Vagina (tissue), 2 donors: ENCODE measurements at regions not wholly inside any gene's neighbourhood (a gene's known extent, or its start where the extent isn't known, plus 50 kb on each side); places are given as distances from the start of the nearest gene placed in this dataset.

Experiments
- CTCF ChIP-seq, 3 experiments: fragments of 450-650 bp in 2 of 3; fragments of 200-600 bp in 1 of 3; sonication (generic) in 1 of 3; IDR thresholded peaks; one replicate each; pipeline ENCODE4 v1.5.1; 2017 to 2019; ENCODE audit warnings: antibody characterized with exemption in 3 of 3, mild to moderate bottlenecking in 2 of 3, moderate library complexity in 2 of 3
- POLR2AphosphoS5 ChIP-seq, 2 donors: sonication (generic); formaldehyde crosslinking; IDR thresholded peaks; one replicate each; pipeline ENCODE4 v1.9.0; 2017; ENCODE audit warnings: antibody characterized with exemption in 2 of 2, mild to moderate bottlenecking in 2 of 2, low read depth in 1 of 2; ENCODE audit not compliant: insufficient read depth in 1 of 2

- TF ChIP-seq POLR2AphosphoS5 (IDR thresholded peaks at IDR 0.05; ENCODE audit: insufficient read depth in 1 of 2, low read depth in 1 of 2) (no peak), CTCF (IDR thresholded peaks at IDR 0.05) (no peak)
These were observed 92.4 kb upstream of the RALGPS2 start for GRCh38 chr1:178632653-178633052.
